GM12878 (cell line): ENCODE measurements at regions not wholly inside any gene's neighbourhood (a gene's known extent, or its start where the extent isn't known, plus 50 kb on each side); places are given as distances from the start of the nearest gene placed in this dataset.

Source experiments
- ATAC-seq: fragments of 200-7000 bp; cut with Tn5 transposase; 3 replicates; pipeline ENCODE4 v1.9.1; 2020; ENCODE audit warnings: mild to moderate bottlenecking, moderate library complexity
- BruUV-seq: library from RNA; stranded (reverse); fragments of 400-500 nt; replicated peaks from 2 replicates; lab custom pipeline; 2021; lab: Mats Ljungman, UMichigan
- CTCF ChIA-PET: fragments of 300-600 bp; sonication (Branson Sonifier 250); formaldehyde crosslinking; extraction: SDS; loops from one replicate; lab custom pipeline; 2021; ENCODE audit warnings: inconsistent platforms; lab: Yijun Ruan, JAX
- POLR2A ChIA-PET: fragments of 350-600 bp; formaldehyde crosslinking; extraction: SDS; loops from one replicate; lab custom pipeline; 2021; ENCODE audit warnings: inconsistent platforms; lab: Charles Lee
- RAD21 ChIA-PET: fragments of 300-600 bp; sonication (Branson Sonifier 250); formaldehyde crosslinking; loops from one replicate; lab custom pipeline; 2023; ENCODE audit warnings: antibody characterized with exemption; ENCODE audit not compliant: unreplicated experiment; lab: Charles Lee
- SMC1A ChIA-PET: fragments of 300-600 bp; sonication (Branson Sonifier 250); formaldehyde crosslinking; loops from one replicate; lab custom pipeline; 2023; ENCODE audit not compliant: unreplicated experiment, uncharacterized antibody; lab: Charles Lee
- DNase-seq: peaks from one replicate; pipeline ENCODE4 v3.0.0-alpha.2; 2011; ENCODE audit warnings: low read depth, low spot score
- FAIRE-seq: peaks from 3 replicates; lab custom pipeline; 2011; peaks lifted over from hg19 to GRCh38; lab: Jason Lieb, UNC
- H2AFZ ChIP-seq: 2 replicates; pipeline ENCODE4 v1.6.0; 2011; ENCODE audit warnings: low read depth, low read length, control low read depth; ENCODE audit not compliant: control insufficient read depth
- H3K27ac ChIP-seq: 2 replicates; pipeline ENCODE4 v1.5.1; 2011; ENCODE audit warnings: control low read depth; ENCODE audit not compliant: control insufficient read depth, insufficient read depth
- H3K27me3 ChIP-seq, 2 experiments: replicated peaks in 1 of 2; 2 replicates each; pipeline versions ENCODE4 v1.6.0 to v1.6.1; 2011; ENCODE audit warnings: low read length in 1 of 2; ENCODE audit not compliant: control insufficient read depth in 2 of 2, insufficient read depth in 2 of 2
- H3K36me3 ChIP-seq, 2 experiments: 2 replicates each; pipeline ENCODE4 v1.5.1; 2011; ENCODE audit warnings: low read length in 1 of 2; ENCODE audit not compliant: control insufficient read depth in 2 of 2, insufficient read depth in 2 of 2
- H3K4me1 ChIP-seq: 2 replicates; pipeline ENCODE4 v1.6.1; 2011; ENCODE audit warnings: mild to moderate bottlenecking, low read length, moderate library complexity, mixed read lengths; ENCODE audit not compliant: control insufficient read depth, insufficient read depth
- H3K4me2 ChIP-seq: 2 replicates; pipeline ENCODE4 v1.6.0; 2011; ENCODE audit warnings: control low read depth; ENCODE audit not compliant: control insufficient read depth, insufficient read depth
- H3K4me3 ChIP-seq: fragments of 200-600 bp; sonication (generic); 2 replicates; pipeline ENCODE4 v1.5.1; 2016
- H3K79me2 ChIP-seq: 2 replicates; pipeline ENCODE4 v1.6.0; 2011; ENCODE audit warnings: low read length; ENCODE audit not compliant: control insufficient read depth, insufficient read depth
- H3K9ac ChIP-seq: 2 replicates; pipeline ENCODE4 v1.8.0; 2011; ENCODE audit warnings: low read length, control low read depth, mixed read lengths; ENCODE audit not compliant: control insufficient read depth, insufficient read depth
- H3K9me3 ChIP-seq: replicated peaks from 3 replicates; pipeline ENCODE4 v1.5.1; 2011; ENCODE audit warnings: mild to moderate bottlenecking, low read length; ENCODE audit not compliant: control insufficient read depth, insufficient read depth
- H4K20me1 ChIP-seq: 2 replicates; pipeline ENCODE4 v1.6.0; 2011; ENCODE audit not compliant: control insufficient read depth, insufficient read depth
- ATF7 ChIP-seq: fragments of 450-650 bp; IDR thresholded peaks from 2 replicates; pipeline ENCODE4 v1.6.1; 2016; ENCODE audit warnings: low read depth, mild to moderate bottlenecking
- BCL3 ChIP-seq: IDR thresholded peaks from 2 replicates; pipeline ENCODE4 v1.6.1; 2011; ENCODE audit warnings: borderline replicate concordance, low read depth, mild to moderate bottlenecking, moderate library complexity, low read length; ENCODE audit not compliant: insufficient read depth, poor library complexity, severe bottlenecking
- LARP7 ChIP-seq: fragments of 450-650 bp; IDR thresholded peaks from 2 replicates; pipeline ENCODE4 v1.6.1; 2017; ENCODE audit warnings: mild to moderate bottlenecking
- RAD51 ChIP-seq: fragments of 450-650 bp; IDR thresholded peaks from 2 replicates; pipeline ENCODE4 v1.6.1; 2016; ENCODE audit warnings: moderate library complexity, mild to moderate bottlenecking, inconsistent platforms
- RELB ChIP-seq: fragments of 450-650 bp; IDR thresholded peaks from 2 replicates; pipeline ENCODE4 v1.6.1; 2017; ENCODE audit warnings: low read depth, mild to moderate bottlenecking, moderate library complexity
- SRF ChIP-seq, 2 experiments: IDR thresholded peaks; 2 replicates each; pipeline ENCODE4 v1.6.1; 2011; ENCODE audit warnings: low read depth in 2 of 2, low read length in 2 of 2, mild to moderate bottlenecking in 1 of 2, moderate library complexity in 1 of 2
- SUZ12 ChIP-seq: fragments of 200-600 bp; sonication (generic); IDR thresholded peaks from one replicate; pipeline ENCODE4 v1.6.1; 2018; ENCODE audit warnings: antibody characterized with exemption, mild to moderate bottlenecking; ENCODE audit not compliant: unreplicated experiment
- USF2 ChIP-seq: IDR thresholded peaks from 2 replicates; pipeline ENCODE4 v1.6.1; 2011; ENCODE audit warnings: low read depth, low read length, improper control_type of control experiment, borderline replicate concordance
- YBX1 ChIP-seq: fragments of 450-650 bp; IDR thresholded peaks from 2 replicates; pipeline ENCODE4 v1.6.1; 2016; ENCODE audit warnings: antibody characterized with exemption
- YY1 ChIP-seq: IDR thresholded peaks from 2 replicates; pipeline ENCODE4 v1.6.1; 2011; ENCODE audit warnings: low read depth, mild to moderate bottlenecking, low read length
- ZBTB11 ChIP-seq: fragments of 450-650 bp; formaldehyde crosslinking; IDR thresholded peaks from 2 replicates; pipeline ENCODE4 v1.5.0; 2022; ENCODE audit warnings: mild to moderate bottlenecking, missing genetic modification characterization
- WGBS: methylation state at CpG from one replicate; pipeline ENCODE4 v1.1.6; 2016; ENCODE audit warnings: low lambda C conversion rate; ENCODE audit not compliant: insufficient replicate concordance, insufficient coverage; ENCODE audit errors: missing lambda C conversion rate; 5-methylcytosine and 5-hydroxymethylcytosine counted together
- in situ Hi-C: fragments of 300-500 bp; cut with MboI; formaldehyde crosslinking; loops from 9 replicates; pipeline ENCODE4 v1.14.3; 2018; ENCODE audit warnings: mixed read lengths
- intact Hi-C: fragments of 100-400 bp; cut with micrococcal nuclease; formaldehyde crosslinking; loops from one replicate; pipeline ENCODE4 v1.14.2; 2022; ENCODE audit not compliant: unreplicated experiment

GRCh38 chr12:93223440-93224426 is 154.0 kb upstream of the NUDT4 start:
- SMC1A ChIA-PET: interaction anchor here (1.4 to 2.0 kb wide), 5 partner anchors 7 to 85 kb away, joined by 4 to 7 read pairs (median 6); no protein-coding TSS in a partner anchor
- intact Hi-C loops: no loop called here
- Histone ChIP-seq H3K79me2 (no peaks in the 10 kb centered on the region), H3K9ac (no peak overlapping the region), H3K27ac (no peak overlapping the region), H3K36me3 (no peaks in the 10 kb centered on the region), H3K4me3 (no peak overlapping the region), H3K27me3 (no peaks in the 10 kb centered on the region), H3K4me2 (no peak overlapping the region), H3K4me1 (no peaks in the 10 kb centered on the region; the same call in 1 of the 2 replicates), H2AFZ (no peak overlapping the region), H4K20me1 (no peaks in the 10 kb centered on the region), H3K9me3 (peaks cover 10% of the 10 kb centered on the region)
- RAD21 ChIA-PET: interaction anchor here (1.4 kb wide), 1 partner anchor 197 kb away, joined by 3 read pairs; no protein-coding TSS in a partner anchor
- BruUV-seq: no TSS peak
- FAIRE-seq (no peak), DNase-seq (no peak), ATAC-seq (no peak)
- CTCF ChIA-PET: interaction anchor here (1.7 kb wide), 1 partner anchor 38 kb away, joined by 8 read pairs; no protein-coding TSS in a partner anchor
- in situ Hi-C loops: no loop called here
- WGBS: 78% methylated on average over 5 of the region's 5 CpGs
- POLR2A ChIA-PET: no interaction called here
- TF ChIP-seq SRF (IDR thresholded peaks at IDR 0.05; ENCODE audit: low read depth in 2 of 2, low read length in 2 of 2) (no peak), YBX1 (no peak), SUZ12 (no peak), USF2 (no peak), YY1 (no peak), RELB (no peak), LARP7 (no peak), BCL3 (no peak), RAD51 (no peak), ATF7 (no peak), ZBTB11 (no peak)
